Posterior cingulate gyrus (tissue), 11 donors: ENCODE measurements at regions not wholly inside any gene's neighbourhood (a gene's known extent, or its start where the extent isn't known, plus 50 kb on each side); places are given as distances from the start of the nearest gene placed in this dataset.
"Not testable (repeated sequence)": the region's sequence is repeated elsewhere in the genome, so short reads cannot be mapped to it uniquely, and the experiment has no call there.

Source experiments
- DNase-seq, 10 donors: peaks; one replicate each; pipeline versions ENCODE4 v3.0.0 to v3.0.0-alpha.2; 2020 to 2021; ENCODE audit warnings: mixed read lengths in 3 of 10
- intact Hi-C: fragments of 100-400 bp; cut with DNase I; formaldehyde crosslinking; loops from one replicate; pipeline ENCODE4 v1.15.1; 2023

GRCh38 chrX:39774774-39775328 is 322.9 kb downstream of the BCOR start:
- intact Hi-C loops = no loop called here
- DNase-seq = no peak

DNA sequence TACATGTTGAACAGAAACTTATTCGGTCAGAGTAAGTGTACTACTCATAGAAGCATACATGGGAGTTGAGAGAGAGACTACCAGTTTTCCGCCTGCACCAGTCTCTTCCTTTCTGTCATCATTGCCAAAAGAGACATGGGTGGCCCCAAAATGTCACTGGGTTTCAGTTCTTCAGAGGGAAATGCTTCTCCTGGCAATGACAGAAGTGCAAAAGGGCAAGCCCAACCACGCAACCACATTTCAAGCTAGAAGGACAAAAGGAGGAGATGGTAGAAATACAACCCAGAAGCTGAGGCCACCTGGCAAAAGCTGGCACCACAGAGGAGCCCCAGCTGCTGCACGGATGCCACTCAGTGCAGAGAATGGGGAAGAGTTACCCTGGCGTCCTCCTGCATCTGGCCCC is 320.1 kb downstream of the BCOR start:
- intact Hi-C loops = no loop called here
- no peak for DNase-seq

- intact Hi-C loops = no loop called here
- no peak for DNase-seq
Measured at GRCh38 chrX:39779952-39780783, 317.6 kb downstream of the BCOR start.

GRCh38 chrX:39782276-39782675 is 315.5 kb downstream of the BCOR start:
- no peak for DNase-seq
- intact Hi-C loops = no loop called here

DNA sequence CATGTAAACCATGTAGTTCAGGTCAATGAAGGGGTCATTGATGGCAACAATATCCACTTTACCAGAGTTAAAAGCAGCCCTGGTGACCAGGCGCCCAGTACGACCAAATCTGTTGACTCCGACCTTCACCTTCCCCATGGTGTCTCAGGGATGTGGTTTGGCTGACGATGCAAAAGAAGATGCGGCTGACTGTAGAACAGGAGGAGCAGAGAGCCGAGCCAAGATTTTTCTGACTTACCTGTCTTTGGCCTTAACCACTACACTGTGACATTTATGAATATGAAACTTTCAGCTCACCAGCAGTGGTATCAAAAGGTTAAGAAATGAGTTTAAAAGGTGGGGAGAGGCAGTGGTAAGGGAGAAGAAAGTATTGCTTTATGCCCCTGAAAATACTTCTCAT is 309.8 kb downstream of the BCOR start:
- intact Hi-C loops = no loop called here
- no peak for DNase-seq

DNA sequence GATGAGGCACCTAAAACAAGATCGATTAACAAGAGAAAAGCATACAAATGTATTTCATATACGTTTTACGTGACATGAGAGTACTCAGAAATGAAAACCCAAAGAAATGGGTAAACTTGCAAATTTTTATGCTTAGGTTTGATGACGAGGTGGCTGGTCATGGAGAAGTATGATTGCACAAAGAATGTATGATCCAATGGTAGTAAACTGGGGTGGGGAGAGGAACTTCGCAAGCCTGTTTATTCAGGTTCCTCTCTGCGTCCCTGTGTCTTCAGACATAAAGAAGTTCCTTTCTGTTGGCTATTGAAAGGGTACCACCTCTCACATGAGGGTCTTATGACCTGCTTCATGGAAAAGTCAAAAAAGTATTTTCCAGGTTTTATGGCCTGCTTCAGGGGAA is 309.2 kb downstream of the BCOR start:
- intact Hi-C loops = no loop called here

DNA sequence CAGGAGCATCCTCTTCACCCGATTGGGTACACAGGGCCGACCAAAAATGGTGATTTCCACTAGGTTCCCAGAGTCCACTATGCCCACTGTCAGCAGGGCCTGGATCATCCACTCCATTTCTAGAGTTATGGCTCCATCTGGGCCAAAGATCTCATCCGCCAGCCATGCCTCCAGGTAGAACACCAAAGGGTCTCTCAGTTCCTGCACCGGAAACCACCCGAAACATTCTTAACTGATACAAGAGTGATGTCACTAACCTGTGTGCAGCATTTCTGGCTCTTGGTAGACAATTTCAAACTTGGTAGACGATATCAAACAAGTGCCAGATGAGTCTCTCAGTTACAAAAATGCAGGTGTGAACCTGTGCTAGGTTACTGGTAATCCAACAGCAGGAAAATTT is 306.1 kb downstream of the BCOR start:
- no peak for DNase-seq
- intact Hi-C loops = no loop called here

More for the DNA sequence above, 309.2 kb downstream of the BCOR start:
- DNase-seq = no peak

DNA sequence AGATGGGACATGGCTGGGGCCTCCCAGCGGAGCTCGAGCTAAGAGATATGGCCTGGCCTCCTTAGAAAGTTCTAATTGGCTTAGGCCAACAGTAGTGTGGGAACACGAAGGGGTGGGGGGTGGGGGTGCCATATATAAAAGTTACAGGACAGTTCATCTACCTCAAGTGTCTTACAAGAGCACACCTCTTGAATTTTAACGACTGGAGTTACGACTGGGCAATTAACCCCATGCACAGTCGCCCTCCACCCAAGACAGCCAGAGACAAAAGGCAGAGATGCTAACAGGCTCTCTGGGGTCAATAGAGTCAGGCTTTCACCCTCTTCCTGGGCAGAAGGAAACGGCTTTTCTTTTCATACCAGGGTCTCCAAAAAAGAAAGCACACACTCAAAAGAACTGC is 302.2 kb downstream of the BCOR start:
- intact Hi-C loops = no loop called here
- peak in 1 of 10 donors; percentile 6 for DNase-seq

DNA sequence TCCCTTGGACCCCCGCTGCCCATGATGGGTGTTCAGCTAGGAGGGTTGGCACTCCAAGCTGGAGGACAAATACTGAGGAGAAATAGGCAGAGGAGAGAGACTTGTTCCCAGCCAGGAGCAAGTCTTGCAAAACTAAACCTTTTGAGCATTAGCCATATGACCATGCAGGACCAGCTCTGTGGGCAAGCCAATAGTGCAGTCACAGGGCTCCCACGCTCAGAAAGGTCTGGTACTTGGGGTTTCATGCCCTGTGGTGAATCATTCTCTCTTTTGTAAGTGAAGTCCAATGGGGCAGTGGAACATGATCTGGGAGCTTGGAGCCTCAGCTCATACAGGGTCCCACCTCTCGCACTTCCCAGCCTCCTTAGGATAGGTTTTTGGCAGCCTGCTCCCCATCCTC is 300.9 kb downstream of the BCOR start:
- intact Hi-C loops = no loop called here

DNA sequence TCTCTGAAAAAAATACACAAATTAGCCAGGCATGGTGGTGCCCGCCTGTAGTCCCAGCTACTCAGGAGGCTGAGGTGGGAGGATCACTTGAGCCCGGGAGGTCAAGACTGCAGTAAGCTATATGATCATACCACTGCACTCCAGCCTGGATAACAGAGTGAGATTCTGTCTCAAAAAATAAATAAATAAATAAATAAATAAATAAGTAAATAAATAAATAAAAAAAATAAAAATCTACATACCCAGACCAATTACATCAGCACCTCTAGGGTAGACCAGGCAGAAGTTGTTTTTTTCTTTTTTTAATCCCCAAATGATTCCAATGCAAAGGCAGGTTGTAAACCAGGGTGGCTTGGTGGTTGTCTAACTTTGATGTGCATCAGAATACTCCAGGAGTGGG is 299.3 kb downstream of the BCOR start:
- intact Hi-C loops, DNase-seq: not testable (repeated sequence)

More for the DNA sequence above, 300.9 kb downstream of the BCOR start:
- DNase-seq = no peak

DNA sequence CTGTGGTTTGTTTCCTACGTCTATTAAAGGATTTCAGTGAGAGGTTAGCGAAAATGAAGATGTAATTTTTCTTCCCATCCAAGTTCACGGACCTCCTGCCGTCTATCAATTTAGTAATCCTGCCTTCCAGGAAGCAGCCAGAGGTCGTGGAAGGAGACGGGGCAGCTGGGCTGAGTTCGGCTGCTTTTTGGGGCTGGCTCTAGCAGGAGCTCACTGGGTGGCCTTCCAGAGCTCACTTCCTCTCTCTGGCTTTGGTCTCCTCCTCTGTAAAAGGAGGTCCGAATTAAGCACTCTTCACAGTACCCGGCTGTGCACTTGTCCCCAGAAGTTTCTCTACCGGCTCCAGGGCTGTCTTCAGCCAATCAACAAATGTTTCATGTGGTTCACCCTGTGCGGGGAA is 295.4 kb downstream of the BCOR start:
- intact Hi-C loops = no loop called here
- DNase-seq = no peak

DNA sequence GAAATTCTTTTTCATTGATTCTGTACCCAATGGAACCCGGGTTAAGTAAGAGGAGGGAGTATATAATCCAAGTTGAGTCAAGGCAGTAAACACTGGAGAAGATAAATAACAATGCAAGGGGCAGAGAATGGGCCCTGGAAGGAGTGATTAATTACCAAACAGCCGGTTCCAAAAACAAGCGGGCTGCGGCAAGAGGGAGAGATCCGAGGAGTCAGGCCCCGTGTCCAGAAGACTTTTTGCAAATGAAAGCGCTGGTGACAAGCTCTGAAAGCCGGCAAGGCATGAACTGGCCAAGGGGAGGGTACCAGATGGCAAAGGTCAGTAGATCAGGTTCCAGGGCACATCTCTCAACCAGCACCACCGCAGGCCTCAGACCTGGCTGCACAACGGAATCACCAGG is 294.9 kb downstream of the BCOR start:
- DNase-seq = no peak
- intact Hi-C loops = no loop called here

DNA sequence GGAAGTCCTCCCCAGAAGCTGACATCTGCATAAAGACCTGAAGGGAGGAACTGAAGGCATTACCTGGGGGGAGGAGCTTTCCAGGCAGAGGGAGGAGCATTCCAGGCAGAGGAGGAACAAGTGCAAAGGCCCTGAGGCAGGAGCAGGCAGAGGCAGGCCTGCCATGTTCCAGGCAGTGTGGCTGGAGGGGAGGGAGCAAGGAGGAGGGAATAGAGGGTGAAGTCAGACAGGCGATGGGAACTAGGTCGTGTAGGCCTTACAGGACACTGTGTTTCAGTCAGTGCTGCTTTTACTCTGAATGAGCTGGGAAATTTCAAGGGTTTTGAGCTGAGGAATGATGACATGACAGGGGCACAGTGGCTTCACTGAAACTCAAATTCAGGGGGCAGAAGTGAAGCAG is 292.7 kb downstream of the BCOR start:
- intact Hi-C loops = no loop called here
- DNase-seq = no peak

DNA sequence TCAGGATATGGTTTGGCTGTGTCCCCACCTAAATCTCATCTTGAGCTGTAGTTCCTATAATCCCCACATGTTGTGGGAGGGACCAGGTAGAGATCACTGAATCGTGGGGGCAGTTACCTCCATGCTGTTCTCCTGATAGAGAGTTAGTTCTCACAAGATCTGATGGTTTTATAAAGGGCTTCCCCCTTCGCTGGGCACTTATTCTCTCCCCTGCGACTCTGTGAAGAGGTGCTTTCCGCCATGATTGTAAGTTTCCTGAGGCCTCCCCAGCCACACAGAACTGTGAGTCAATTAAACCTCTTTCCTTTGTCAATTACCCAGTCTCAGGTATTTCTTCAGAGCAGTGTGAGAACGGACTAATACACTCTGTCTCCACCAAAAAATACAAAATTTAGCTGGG is 291.9 kb downstream of the BCOR start:
- intact Hi-C loops = no loop called here
- no peak for DNase-seq

- intact Hi-C loops = no loop called here
- DNase-seq = no peak
Measured at GRCh38 chrX:39808471-39808917, 289.3 kb downstream of the BCOR start.

DNA sequence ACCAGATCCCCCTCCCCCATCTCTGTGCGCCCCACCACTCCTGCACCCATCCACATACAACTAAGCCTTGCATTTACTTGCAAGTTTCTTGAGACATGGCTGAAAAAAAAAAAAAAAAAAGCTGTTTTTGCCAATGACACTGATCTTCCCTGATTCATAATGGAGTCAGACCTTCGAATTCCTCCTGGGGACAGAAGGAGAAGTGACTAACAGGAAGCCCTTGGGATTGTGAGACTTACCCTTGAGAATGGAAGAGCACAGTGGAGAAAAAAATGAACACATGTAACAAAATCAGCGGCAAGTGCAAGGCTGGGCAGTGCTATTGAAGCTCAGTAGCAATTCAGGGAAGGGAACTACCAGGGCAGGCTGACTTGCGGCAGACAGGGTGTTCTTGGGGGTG is 288.4 kb downstream of the BCOR start:
- intact Hi-C loops = no loop called here
- no peak for DNase-seq

DNA sequence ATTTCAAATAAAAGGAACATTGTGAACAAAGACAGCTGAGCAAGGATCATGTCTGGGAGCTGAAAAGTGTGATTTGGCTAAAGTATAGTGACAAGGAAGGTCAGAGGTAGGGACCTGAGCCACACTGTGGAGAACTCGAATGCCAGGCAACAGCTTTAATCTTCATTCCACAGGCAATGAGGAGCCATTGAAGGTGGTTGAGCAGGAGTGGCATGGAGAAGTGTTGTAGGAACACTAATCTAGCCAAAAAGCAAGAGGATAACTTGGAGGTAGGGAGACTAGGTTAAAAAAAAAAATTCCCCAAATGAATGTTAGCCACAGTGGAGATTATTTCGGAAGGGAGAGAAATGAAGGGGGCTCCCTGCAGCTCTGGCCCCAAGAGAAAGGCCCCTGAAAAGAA is 286.9 kb downstream of the BCOR start:
- no peak for DNase-seq
- intact Hi-C loops = loop anchor here (5.0 to 10.0 kb wide), 2 partner anchors 204 to 456 kb away; no protein-coding TSS in a partner anchor

DNA sequence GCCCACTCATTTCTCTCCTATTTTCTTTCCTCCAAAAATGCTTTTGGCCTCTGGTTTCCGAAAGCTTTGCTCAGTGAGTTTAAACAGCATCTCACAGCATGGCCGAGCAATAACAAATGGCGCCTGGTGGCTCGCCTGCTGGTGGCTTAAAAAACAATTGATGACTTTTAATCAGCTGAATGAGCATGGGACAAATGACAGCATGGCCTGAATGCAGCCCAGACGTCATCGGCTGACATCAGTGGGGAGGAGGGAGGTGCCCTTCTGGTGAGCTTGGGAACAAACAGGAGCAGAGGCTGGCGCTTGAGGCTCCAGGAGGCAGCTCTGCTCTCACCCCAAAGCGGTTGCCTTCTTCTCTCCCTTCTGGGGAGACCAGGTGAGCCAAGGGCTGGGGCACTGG is 286.4 kb downstream of the BCOR start:
- intact Hi-C loops = loop anchor here (5.0 to 10.0 kb wide), 2 partner anchors 203 to 456 kb away; no protein-coding TSS in a partner anchor
- peak in 7 of 10 donors; percentile 19 to 91 (median 50) for DNase-seq

GRCh38 chrX:39813631-39814277 is 284.0 kb downstream of the BCOR start:
- intact Hi-C loops = loop anchor here (2.0 to 10.0 kb wide), 3 partner anchors 161 to 454 kb away; no protein-coding TSS in a partner anchor
- DNase-seq = peak; percentile 49 to 94 (median 68)

- intact Hi-C loops = loop anchor here (2.0 to 10.0 kb wide), 3 partner anchors 162 to 453 kb away; no protein-coding TSS in a partner anchor
- no peak for DNase-seq
Measured at GRCh38 chrX:39814391-39814790, 283.4 kb downstream of the BCOR start.

- intact Hi-C loops = loop anchor here (2.0 to 10.0 kb wide), 2 partner anchors 163 to 199 kb away; no protein-coding TSS in a partner anchor
- no peak for DNase-seq
Measured at GRCh38 chrX:39815631-39816030, 282.1 kb downstream of the BCOR start.
